ENCODE measurements at regions not wholly inside any gene's neighbourhood (a gene's known extent, or its start where the extent isn't known, plus 50 kb on each side); places are given as distances from the start of the nearest gene placed in this dataset.

GRCh38 chr11:80593648-80594374 is 1153.0 kb upstream of the TENM4 start:
- POLR2A ChIA-PET = no interaction called here
- Histone ChIP-seq H3K27ac (no peak overlapping the region), H3K4me2 (no peak overlapping the region), H3K9me3 (no peaks in the 10 kb centered on the region), H3K4me3 (no peak overlapping the region), H3K4me1 (no peaks in the 10 kb centered on the region)
- TF ChIP-seq FOSL2 (IDR thresholded peaks at IDR 0.05) (no peak), FOSL2 (CRISPR knock-in tag; IDR thresholded peaks at IDR 0.05) (no peak), CBX2 (IDR thresholded peaks at IDR 0.05; ENCODE audit: borderline replicate concordance, low read depth) (no peak), ZFP36 (IDR thresholded peaks at IDR 0.05; ENCODE audit: borderline replicate concordance, partially characterized antibody) (no peak), CHD2 (IDR thresholded peaks at IDR 0.05; ENCODE audit: low read length, partially characterized antibody) (no peak), ZNF302 (CRISPR knock-in tag; IDR thresholded peaks at IDR 0.05) (no peak), GATA3 (IDR thresholded peaks at IDR 0.05; ENCODE audit: borderline replicate concordance) (no peak), CEBPB (IDR thresholded peaks at IDR 0.05) (no peak), FOXS1 (CRISPR knock-in tag; IDR thresholded peaks at IDR 0.05) (no peak), RFX5 (IDR thresholded peaks at IDR 0.05) (no peak), ZSCAN20 (CRISPR knock-in tag; IDR thresholded peaks at IDR 0.05) (no peak), EHF (CRISPR knock-in tag; IDR thresholded peaks at IDR 0.05) (no peak), KDM1A (IDR thresholded peaks at IDR 0.05; ENCODE audit: low read depth) (no peak), FOSB (CRISPR knock-in tag; IDR thresholded peaks at IDR 0.05) (no peak), CTCF (IDR thresholded peaks at IDR 0.05) (no peak), JUN (IDR thresholded peaks at IDR 0.05) (no peak), RNF2 (IDR thresholded peaks at IDR 0.05; ENCODE audit: borderline replicate concordance, low read depth) (no peak), TP53 (CRISPR knock-in tag; IDR thresholded peaks at IDR 0.05) (no peak), SREBF2 (IDR thresholded peaks at IDR 0.05) (no peak)
- CTCF ChIA-PET = no interaction called here
- DNase-seq (ENCODE audit: low read depth in 1 of 2, low spot score in 1 of 2) (peak in 1 of 2 experiments; percentile 7), FAIRE-seq (no peak), ATAC-seq (no peak)
- 3% methylated on average over 2 of the region's 2 CpGs for WGBS (ENCODE audit: missing lambda C conversion rate)

GRCh38 chr11:80592546-80592945 is 1151.7 kb upstream of the TENM4 start:
- DNase-seq (ENCODE audit: low read depth in 1 of 2, low spot score in 1 of 2) = no peak
- Histone ChIP-seq H3K4me1 (no peaks in the 10 kb centered on the region), H3K4me3 (no peak overlapping the region), H3K9me3 (no peaks in the 10 kb centered on the region; the same call in 2 of the 3 replicates), H3K27ac (no peak overlapping the region), H3K4me2 (no peak overlapping the region)
- ATAC-seq = no peak
- ChIA-PET CTCF (no interaction called here), POLR2A (no interaction called here)
- 22% methylated on average over 4 of the region's 4 CpGs for WGBS (ENCODE audit: missing lambda C conversion rate)
- no peak for FAIRE-seq
- no peak for TF ChIP-seq BHLHE40 (IDR thresholded peaks at IDR 0.05; ENCODE audit: low read depth, low read length)
- no peak for TF ChIP-seq POLR2A (IDR thresholded peaks at IDR 0.05; ENCODE audit: low read length)
- no peak for TF ChIP-seq RARB (CRISPR knock-in tag; IDR thresholded peaks at IDR 0.05)
- TF ChIP-seq JUN (IDR thresholded peaks at IDR 0.05) = no peak
- no peak for TF ChIP-seq SMC3 (IDR thresholded peaks at IDR 0.05)
- TF ChIP-seq NR3C1 (IDR thresholded peaks at IDR 0.05) = no peak
- TF ChIP-seq REST (IDR thresholded peaks at IDR 0.05) = no peak
- TF ChIP-seq CEBPB (IDR thresholded peaks at IDR 0.05) = no peak
- TF ChIP-seq EHMT2 (IDR thresholded peaks at IDR 0.05; ENCODE audit: low read depth) = no peak
